ENCODE measurements at regions not wholly inside any gene's neighbourhood (a gene's known extent, or its start where the extent isn't known, plus 50 kb on each side); places are given as distances from the start of the nearest gene placed in this dataset.

GRCh38 chr2:33877348-33878016 lies 278.4 kb upstream of the FAM98A start:
- H3K27me3 ChIP-seq (ENCODE audit: insufficient read depth, poor library complexity, severe bottlenecking), result no peaks in the 10 kb centered on the region
- TF ChIP-seq REST (IDR thresholded peaks at IDR 0.05; ENCODE audit: insufficient replicate concordance, low read depth), result no peak
- no peak for TF ChIP-seq SPI1 (IDR thresholded peaks at IDR 0.05; ENCODE audit: borderline replicate concordance, low read depth)
- no peak for TF ChIP-seq GABPA (IDR thresholded peaks at IDR 0.05; ENCODE audit: low read depth)
- no peak for TF ChIP-seq POLR2AphosphoS5 (IDR thresholded peaks at IDR 0.05; ENCODE audit: low read depth)
- TF ChIP-seq CTCF (IDR thresholded peaks at IDR 0.05; ENCODE audit: insufficient read depth, low read length), result no peak
- no peak overlapping the region for H3K4me3 ChIP-seq (replicated peaks; ENCODE audit: insufficient read depth, low read length)
- H3K27ac ChIP-seq (replicated peaks), result no peak overlapping the region
- no peak for DNase-seq (ENCODE audit: low read depth in 1 of 2, low spot score in 1 of 2)

GRCh38 chr2:33873076-33873605 lies 274.0 kb upstream of the FAM98A start:
- no peak for DNase-seq (ENCODE audit: low read depth in 1 of 2, low spot score in 1 of 2)
- Histone ChIP-seq H3K27ac (replicated peaks) (no peak overlapping the region), H3K4me3 (replicated peaks; ENCODE audit: insufficient read depth, low read length) (no peak overlapping the region), H3K27me3 (ENCODE audit: insufficient read depth, poor library complexity, severe bottlenecking) (no peaks in the 10 kb centered on the region)
- no peak for TF ChIP-seq REST (IDR thresholded peaks at IDR 0.05; ENCODE audit: insufficient replicate concordance, low read depth)
- TF ChIP-seq GABPA (IDR thresholded peaks at IDR 0.05; ENCODE audit: low read depth), result no peak
- TF ChIP-seq POLR2AphosphoS5 (IDR thresholded peaks at IDR 0.05; ENCODE audit: low read depth), result no peak
- no peak for TF ChIP-seq SPI1 (IDR thresholded peaks at IDR 0.05; ENCODE audit: borderline replicate concordance, low read depth)
- TF ChIP-seq CTCF (IDR thresholded peaks at IDR 0.05; ENCODE audit: insufficient read depth, low read length), result no peak

- DNase-seq (ENCODE audit: low read depth in 1 of 2, low spot score in 1 of 2), result no peak
Measured at GRCh38 chr2:33859811-33860461, 260.8 kb upstream of the FAM98A start.

More at GRCh38 chr2:33859811-33860461, 260.8 kb upstream of the FAM98A start:
- TF ChIP-seq SPI1 (IDR thresholded peaks at IDR 0.05; ENCODE audit: borderline replicate concordance, low read depth) (no peak), REST (IDR thresholded peaks at IDR 0.05; ENCODE audit: insufficient replicate concordance, low read depth) (no peak), CTCF (IDR thresholded peaks at IDR 0.05; ENCODE audit: insufficient read depth, low read length) (no peak), GABPA (IDR thresholded peaks at IDR 0.05; ENCODE audit: low read depth) (no peak), POLR2AphosphoS5 (IDR thresholded peaks at IDR 0.05; ENCODE audit: low read depth) (no peak)
- no peak overlapping the region for H3K4me3 ChIP-seq (replicated peaks; ENCODE audit: insufficient read depth, low read length)
- no peaks in the 10 kb centered on the region for H3K27me3 ChIP-seq (ENCODE audit: insufficient read depth, poor library complexity, severe bottlenecking)
- H3K27ac ChIP-seq (replicated peaks), result no peak overlapping the region

Data from HL-60 (cell line).